GM19035 (cell line): ENCODE measurements at regions not wholly inside any gene's neighbourhood (a gene's known extent, or its start where the extent isn't known, plus 50 kb on each side); places are given as distances from the start of the nearest gene placed in this dataset.
"Not testable (repeated sequence)": the region's sequence is repeated elsewhere in the genome, so short reads cannot be mapped to it uniquely, and the experiment has no call there.

Source experiments
- ATAC-seq: cut with Tn5 transposase; IDR thresholded peaks from one replicate; pipeline ENCODE4 v1.9.1; 2021; ENCODE audit not compliant: unreplicated experiment

GRCh38 chr6:134584847-134585516, 267.1 kb upstream of the SGK1 start:
- no peak for ATAC-seq

- no peak for ATAC-seq
Measured at GRCh38 chr6:134577998-134578397, 260.1 kb upstream of the SGK1 start.

GRCh38 chr6:134575221-134575620, 257.3 kb upstream of the SGK1 start:
- ATAC-seq: no peak

- no peak for ATAC-seq
Measured at GRCh38 chr6:134574491-134574890, 256.6 kb upstream of the SGK1 start.

GRCh38 chr6:134569996-134570395, 252.1 kb upstream of the SGK1 start:
- ATAC-seq: not testable (repeated sequence)

- ATAC-seq: no peak
Measured at GRCh38 chr6:134564705-134565104, 246.8 kb upstream of the SGK1 start.

- ATAC-seq: no peak
Measured at GRCh38 chr6:134560019-134560418, 242.1 kb upstream of the SGK1 start.

- no peak for ATAC-seq
Measured at GRCh38 chr6:134557509-134557908, 239.6 kb upstream of the SGK1 start.

GRCh38 chr6:134555672-134556071, 237.8 kb upstream of the SGK1 start:
- no peak for ATAC-seq

- no peak for ATAC-seq
Measured at GRCh38 chr6:134553936-134554335, 236.0 kb upstream of the SGK1 start.

GRCh38 chr6:134551245-134551960, 233.5 kb upstream of the SGK1 start:
- no peak for ATAC-seq

GRCh38 chr6:134550604-134551003, 232.7 kb upstream of the SGK1 start:
- no peak for ATAC-seq

GRCh38 chr6:134549854-134550253, 231.9 kb upstream of the SGK1 start:
- ATAC-seq: no peak

- ATAC-seq: no peak
Measured at GRCh38 chr6:134546962-134547645, 229.2 kb upstream of the SGK1 start.

- no peak for ATAC-seq
Measured at GRCh38 chr6:134544737-134545136, 226.8 kb upstream of the SGK1 start.

GRCh38 chr6:134543128-134543527, 225.2 kb upstream of the SGK1 start:
- no peak for ATAC-seq

- ATAC-seq: no peak
Measured at GRCh38 chr6:134541001-134541400, 223.1 kb upstream of the SGK1 start.

GRCh38 chr6:134539865-134540323, 222.0 kb upstream of the SGK1 start:
- ATAC-seq: no peak

GRCh38 chr6:134537765-134538164, 219.9 kb upstream of the SGK1 start:
- not testable (repeated sequence) for ATAC-seq

- no peak for ATAC-seq
Measured at GRCh38 chr6:134537146-134537555, 219.2 kb upstream of the SGK1 start.

GRCh38 chr6:134535831-134536230, 217.9 kb upstream of the SGK1 start:
- no peak for ATAC-seq

GRCh38 chr6:134534708-134535149, 216.8 kb upstream of the SGK1 start:
- no peak for ATAC-seq
